Hematopoietic multipotent progenitor cell treated with erythropoietin and hydrocortisone succinate and interleukin-3 and kit ligand, for 4 days (in vitro differentiated cells): ENCODE measurements at regions not wholly inside any gene's neighbourhood (a gene's known extent, or its start where the extent isn't known, plus 50 kb on each side); places are given as distances from the start of the nearest gene placed in this dataset.

Experiments
- DNase-seq: peaks from one replicate; pipeline ENCODE4 v3.0.0-alpha.2; 2015

DNA sequence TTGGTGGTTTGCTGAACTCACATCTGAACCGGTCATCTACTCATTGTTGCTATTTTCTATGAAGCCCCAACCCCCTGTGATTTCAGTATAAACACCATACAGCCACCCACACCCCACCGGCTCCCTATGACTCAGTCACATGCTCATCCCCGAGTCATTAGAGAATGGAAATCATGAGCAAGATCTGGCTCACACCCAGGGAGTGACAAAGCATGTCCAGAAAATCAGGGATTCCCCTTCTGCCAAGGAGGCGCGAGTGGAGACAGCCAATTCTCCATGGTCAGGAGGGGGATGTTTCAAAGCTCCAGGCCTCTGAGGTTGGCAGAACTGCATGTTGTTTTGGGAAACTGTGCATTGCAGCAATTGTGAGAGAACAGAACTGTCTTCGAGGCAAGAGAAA, 657.5 kb upstream of the TBX3 start:
- no peak for DNase-seq

DNA sequence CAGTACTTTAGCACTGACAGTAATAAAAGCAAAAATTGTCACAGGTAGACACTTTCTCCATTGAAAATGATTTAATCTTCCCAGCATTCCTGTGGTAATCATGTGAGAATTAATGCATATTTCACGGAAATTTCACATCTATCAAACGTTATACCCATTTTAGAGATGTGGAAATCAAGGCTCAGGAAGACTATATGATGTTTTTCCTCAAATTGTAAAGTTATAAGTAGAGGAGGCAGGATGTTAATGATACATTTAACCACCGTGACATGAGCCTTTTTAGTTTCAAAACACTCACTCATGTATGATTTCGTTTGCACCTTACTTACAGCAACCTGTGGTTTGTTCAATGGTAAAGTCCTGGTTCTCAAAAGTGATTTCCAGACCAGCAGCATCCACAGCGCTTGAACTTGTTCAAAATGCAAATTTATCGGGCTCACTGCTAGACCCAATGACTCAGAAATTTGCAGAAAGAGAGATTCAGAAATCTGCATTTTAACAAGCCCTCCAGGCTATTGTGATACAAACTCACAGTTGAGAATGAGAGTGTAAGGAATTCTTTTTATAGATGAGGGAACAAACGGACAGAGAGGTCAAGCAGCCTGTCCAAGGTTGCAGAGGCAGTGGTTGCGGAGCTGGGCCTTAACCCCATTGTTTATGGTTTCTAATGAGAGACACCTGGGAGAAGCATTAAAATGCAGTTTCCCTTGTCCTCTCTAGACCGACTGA, 654.8 kb upstream of the TBX3 start:
- no peak for DNase-seq

DNA sequence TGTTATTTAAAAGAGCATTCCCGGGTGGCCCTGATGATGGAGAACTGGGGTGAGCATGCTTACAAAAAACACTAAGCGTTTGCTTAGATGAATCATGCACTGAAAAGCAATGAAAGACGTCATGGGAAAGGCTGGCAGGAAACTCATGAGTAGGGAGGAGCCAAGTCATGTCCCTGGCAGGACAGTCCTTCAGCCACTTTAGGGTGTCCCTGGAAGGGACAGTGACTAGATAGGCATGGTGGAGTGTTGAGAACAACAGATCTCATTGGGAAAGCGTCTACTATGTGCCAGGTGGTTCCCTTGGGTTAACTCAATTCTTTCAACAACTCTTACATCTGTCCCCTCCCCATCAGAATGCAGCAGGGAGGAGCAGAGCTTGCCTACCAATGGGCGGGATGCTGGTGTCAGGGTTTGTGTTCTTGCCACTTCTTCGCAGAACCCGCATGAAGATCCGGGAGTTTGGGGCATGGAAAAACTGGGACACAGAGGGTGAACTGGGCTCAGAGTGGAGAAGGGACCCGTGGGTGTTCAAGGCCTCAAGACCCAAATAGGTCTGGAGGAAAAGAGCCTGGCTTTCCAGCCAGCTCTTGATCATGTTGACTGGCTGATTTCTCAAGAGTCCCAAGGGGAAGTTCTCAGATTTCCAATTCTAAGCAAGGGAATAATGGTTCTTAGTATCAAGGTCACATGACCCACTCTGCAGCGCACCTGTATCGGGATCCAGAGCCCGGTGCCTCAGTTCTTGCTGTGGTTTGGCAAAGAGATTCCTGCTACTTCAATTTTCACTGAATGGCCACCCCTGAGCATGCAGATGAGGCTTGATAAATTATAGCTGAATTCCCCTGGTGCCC, 653.9 kb upstream of the TBX3 start:
- no peak for DNase-seq

DNA sequence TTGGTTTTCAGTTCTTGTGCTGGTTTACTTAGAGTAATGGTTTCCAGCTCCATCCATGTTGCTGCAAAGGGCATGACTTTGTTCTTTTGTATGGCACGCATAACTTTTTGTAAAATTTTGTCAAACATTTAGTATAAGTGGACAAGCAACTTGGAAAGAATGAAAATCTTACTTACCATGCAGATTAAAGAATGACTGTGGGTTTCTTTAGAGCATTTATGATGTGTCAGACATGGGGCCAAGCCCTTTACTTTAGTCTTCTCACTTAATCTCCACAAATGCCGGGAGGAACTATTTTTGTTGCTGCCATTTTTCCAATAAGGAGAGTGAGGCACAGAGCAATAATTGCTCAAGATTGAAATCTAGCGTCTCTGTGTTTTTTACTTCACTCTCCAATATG, 652.5 kb upstream of the TBX3 start:
- DNase-seq: no peak

DNA sequence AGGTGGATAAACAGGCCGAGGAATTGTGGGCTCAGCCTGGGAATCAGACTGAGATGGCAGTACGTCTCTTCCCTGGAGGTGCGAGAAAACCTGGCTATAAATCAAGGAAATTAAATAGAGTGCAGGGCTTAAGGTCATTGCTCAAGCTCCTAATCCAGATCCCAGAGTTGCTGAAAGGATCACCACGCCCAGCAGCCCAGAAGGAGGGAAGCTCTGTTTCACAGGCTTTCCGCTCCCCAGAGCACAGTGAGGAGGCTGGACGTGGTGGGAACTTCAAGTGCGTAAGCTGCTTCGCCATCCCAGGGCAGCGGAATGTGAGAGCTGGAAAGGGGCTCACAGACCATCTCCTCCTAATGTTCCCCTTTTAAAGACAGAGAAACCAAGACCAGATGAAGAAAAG, 651.6 kb upstream of the TBX3 start:
- no peak for DNase-seq

DNA sequence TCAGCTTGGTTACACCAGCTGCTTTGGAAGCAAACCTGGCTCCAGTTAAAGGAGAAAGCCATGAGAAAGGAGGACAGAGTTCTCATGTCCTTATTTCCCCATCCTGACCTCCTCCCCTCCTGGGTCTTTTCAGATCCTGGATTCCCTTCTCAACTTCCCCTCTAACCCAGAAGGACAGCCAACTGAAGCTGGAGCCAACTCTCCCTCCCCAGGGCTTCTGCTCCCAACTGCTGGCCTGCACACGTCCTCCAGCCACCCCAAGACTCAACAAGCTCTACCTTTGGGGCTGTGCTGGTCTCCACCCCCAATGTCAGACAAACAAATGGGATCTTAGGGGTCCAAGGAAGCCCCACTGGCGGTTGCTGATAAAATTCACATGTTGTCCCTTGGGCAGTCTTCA, 651.1 kb upstream of the TBX3 start:
- no peak for DNase-seq

DNA sequence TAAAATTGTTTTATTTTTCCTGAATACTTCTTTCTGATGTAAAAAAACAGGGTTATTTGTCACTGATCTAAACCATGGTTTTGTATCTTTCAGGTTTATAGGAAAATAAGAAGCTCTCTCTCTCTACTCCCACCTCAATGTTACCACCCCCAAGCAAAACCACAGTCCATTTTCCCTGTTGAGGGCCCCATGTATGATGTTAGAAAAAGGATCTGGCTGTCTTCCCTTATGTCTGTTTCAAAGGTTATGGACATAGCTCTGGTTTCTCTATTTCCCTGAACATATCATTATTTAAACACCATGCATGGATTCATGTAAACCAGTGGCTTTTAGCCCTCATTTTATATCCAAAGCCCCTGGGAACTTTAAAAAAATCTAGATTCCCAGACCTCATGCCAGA, 649.0 kb upstream of the TBX3 start:
- no peak for DNase-seq

DNA sequence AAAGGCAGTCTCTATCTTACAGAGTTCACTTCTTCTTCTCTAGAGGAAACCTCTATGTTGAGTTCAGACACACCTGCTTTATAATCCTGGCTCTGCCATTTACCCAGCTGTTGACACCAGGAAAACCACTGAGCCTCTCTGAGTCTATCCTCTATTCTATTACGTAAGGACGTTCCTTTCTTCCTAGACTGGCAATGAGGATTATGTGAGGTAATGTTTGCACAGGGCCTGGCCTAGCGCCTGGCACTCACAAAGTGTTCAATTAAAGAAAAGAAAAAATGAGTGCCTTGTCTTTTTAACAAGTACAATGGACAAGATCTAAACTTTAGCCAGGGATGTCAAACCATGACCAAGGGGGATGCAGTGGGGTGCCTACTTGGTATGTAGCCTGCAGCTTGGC, 641.9 kb upstream of the TBX3 start:
- no peak for DNase-seq

DNA sequence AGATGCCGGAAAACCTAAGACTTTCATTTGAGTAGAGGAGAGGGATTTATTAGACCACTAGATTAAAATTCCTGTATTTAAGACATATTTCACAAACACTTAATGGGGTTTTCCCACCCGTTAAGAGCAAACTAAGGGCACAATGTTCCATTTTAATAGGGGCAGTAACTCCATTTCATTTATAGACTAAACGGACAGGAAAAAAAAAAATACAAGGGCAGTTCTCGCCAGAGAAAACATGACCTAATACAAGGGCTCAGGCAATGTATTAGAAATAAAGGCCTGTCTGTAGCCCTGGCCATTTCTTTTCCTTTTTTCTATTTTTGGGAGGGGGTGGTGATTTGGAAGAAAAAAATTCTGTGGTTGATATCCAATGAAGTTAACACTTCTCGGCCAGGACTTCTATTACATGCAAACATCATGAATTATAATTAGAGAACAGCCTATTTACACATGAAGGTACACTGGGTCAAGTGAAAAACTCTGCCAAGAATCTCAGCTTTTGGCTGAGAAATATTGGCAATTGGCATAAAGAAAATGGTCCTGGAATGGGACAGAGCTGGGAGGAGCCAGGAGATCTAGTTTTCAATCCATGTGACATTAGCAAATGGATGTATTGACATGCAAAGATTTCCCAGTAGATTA, 641.1 kb upstream of the TBX3 start:
- DNase-seq: no peak

DNA sequence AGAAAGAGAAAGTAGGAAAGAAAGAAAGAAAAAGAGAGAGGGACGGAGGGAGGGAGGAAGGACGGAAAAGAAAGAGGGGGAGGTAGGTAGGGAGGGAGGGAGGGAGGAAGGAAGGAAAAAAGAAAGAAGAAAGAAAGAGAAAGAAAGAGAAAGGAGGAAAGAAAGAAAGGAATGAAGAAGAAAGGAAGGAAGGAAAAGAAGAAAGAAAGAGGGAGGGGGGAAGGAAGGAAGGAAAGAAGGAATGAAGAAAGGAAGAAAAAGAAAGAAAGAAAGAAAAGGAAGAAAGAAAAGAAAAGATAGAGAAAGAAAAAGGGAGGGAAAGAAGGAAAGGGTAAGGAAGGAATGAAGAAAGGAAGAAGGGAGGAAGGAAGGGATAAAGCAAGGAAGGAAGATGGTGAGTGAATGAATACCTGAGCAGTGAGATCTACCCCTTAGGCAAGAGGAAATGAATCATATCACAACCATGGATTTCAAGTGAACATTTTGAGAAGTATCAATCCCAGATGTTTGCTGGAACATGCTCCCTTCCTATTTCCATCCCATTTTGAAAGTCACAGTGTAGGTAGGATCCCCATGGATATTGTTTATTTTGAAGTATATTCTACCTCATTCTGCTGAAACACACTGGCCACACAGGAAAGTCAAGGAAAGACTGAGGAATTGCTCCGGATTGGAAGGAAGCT, 639.4 kb upstream of the TBX3 start:
- DNase-seq: no peak

DNA sequence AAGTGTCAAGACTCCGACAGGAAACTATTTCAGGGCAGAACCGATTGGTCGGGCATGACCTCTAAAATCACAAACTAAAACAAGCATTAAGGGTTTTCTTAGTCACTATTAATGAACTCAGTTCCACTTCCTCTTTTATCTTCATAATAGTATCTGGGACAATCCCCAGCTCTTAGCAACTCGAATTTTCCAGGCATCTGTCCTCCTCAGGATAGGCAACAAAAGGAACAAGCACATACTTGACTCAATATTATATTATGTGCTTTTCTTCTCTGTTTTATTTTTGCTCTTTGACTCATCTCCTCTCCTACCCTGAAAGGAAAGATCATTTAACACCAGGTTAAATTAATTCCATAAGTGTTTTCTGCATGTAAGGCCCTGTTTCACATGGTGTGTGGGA, 638.3 kb upstream of the TBX3 start:
- DNase-seq: no peak

DNA sequence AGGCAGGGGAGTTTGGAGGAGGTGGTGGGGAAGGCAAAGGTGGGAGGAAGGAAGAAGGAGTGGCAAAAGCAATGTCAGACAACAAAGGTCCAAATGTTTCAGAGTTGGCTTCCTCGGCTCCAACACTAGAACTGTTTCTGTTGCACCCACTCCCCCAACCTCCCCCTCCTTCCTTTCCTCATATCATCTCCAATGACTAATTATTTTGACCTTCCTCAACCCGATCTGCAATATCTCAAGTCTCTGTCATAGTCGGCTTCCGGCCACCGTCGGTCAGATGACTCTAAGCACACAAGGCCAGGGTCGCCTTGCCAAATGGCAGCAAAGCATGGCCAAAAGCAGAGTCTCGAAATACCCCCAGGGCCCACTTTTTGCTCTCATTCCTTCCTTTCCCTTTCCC, 637.0 kb upstream of the TBX3 start:
- no peak for DNase-seq

DNA sequence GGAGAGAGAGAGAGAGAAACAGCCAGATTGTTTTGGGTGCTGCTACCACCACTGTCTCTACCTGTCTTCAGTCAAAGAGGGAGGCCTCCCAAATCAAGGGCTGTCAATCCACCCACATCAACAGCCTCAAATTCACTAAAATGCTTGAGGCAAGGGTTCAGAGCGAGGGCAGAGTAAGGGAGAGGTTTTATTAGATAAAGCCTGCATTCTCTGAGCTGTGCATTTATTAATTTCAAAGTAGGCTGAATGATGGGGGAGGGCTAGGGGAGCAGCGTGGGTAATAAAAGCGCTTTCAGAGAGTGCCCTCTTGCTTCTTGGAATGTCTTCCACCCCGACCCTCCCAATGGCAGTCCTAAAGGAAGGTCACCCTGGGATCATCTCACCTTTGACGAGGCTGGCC, 636.5 kb upstream of the TBX3 start:
- DNase-seq: no peak

DNA sequence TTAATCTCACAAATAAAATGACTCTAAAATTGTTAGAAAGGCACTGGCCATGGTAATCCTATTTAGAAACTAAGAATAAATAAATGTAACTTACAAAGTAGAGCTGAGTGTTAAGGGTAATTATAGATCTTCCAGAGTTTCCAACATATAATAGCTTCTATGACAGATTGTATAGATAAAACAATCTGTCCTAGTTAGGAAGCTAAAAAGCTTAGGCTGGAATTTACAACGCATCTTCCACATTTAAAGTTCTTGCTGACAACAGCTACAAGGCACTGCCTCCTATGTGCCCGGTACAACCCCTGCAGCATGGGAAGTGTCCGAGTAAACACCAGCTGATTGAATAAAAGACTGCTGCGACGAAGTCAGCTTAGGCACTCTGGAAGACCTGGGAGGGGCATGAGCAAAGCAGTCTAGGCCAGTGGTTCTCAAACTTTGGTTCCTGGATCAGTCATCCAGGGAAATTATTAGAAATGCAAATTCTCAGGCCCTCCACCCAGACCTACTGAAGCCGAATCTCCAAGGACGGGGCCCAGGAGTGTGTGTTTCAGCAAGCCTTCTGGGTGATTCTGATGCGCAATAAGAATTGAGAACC, 635.6 kb upstream of the TBX3 start:
- DNase-seq: no peak

DNA sequence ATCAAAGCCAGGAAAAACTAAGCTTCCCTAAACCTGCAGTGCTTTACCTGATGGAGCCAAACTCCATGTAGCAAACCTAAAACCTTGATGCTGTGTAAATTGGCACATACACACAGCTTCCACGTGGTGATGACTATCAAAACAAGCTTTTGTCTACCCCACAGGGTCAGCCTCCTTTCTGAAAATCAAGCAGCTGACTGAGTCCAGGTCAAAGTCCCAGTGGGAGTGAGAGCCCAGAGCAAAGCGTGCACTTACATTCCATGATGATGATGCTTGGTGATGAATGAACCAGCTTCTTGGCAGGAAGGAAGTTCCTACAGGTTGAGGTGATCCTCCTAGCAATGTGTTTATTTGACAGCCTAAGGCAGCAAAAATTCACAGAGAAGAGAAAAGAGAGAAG, 630.0 kb upstream of the TBX3 start:
- no peak for DNase-seq

DNA sequence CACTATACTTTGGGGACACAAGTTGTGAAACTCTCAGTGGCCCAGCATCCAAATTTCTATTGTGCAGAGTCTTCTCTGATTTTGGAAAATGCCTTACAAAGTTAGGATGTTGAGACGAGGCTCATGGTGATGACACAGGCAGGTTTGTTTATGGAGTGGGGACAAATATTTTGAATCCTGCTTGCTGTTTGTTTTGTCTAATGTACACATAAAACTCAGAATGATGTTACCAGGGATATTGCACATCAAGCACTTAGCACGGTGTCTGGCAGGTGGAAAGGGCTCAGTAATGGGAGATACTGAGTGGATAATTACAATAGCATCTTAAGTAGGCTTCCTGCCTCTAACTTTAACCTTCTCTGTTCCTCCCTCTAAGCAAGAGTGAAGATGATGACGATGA, 628.9 kb upstream of the TBX3 start:
- no peak for DNase-seq

DNA sequence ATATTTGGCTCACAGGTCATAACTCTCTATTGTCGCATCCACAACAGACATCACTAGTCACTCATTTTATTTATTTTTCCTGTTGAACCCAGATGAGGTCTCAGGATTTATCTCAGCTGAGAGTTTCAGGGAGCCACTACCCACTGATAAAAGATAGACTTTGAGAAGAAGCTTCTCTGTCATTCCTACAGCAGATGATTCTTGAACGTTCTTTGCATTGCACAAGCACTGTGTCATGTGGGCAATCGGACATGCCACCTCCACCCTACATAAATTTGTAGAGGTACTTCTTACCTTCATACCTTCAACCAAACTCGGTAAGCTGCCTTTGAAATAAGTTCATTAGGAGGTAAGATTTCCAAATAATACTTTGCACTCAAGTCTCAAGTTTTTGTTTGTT, 627.9 kb upstream of the TBX3 start:
- no peak for DNase-seq

DNA sequence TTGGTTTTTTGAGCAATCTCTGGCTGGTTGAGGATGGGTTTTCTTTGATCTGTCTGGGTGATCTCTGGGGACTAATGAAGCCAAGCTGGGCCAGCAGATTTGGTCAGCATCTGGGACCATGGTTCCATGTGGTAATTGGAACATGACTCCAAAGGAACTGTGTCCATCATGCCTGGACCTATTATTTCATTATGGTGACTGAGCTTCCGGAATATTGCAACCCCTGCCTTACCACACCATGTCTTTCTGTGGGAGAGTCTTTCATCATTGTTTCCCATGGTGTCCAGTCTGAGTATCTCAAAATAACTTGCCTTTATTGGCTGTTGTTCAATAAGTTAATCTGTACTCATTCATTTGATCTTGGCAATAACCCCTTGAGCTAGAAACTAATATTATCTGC, 624.9 kb upstream of the TBX3 start:
- no peak for DNase-seq

DNA sequence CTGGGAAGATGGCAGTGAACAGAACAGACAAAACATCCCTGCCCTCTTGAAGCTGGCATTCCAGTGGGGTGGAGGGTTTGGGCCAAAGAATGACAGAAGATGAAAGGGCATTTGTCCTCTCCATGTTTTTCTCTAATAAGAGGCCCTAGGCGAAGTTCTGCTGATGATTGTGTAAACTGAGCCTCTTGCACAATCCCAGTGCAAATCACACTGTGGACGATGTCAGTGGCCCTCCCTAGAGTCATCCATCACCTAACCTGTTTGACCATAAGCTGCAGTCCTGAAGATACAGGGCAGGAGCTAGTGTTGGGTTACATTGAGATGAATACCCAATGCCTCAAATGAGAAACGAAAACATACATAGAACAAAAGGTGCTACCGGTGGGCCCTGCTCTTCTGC, 622.4 kb upstream of the TBX3 start:
- no peak for DNase-seq

DNA sequence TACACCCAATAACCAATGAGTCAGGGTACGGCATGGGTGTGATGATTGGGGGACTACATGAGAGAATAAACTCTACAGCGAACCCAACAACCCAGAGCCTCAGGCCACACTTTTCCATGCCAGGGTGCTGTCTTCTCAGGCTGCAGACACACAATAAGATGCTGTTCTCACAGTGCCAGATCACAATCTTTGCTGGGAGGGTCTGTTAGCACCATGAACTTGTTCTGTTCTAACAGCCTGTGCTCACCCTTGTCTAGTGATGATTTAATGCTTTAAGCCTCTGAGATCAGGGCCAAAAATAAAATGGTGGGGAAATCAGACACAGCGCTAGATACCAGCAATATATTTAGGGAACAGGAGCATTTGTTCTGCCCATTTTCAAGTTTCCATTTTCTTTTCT, 621.9 kb upstream of the TBX3 start:
- DNase-seq: no peak

DNA sequence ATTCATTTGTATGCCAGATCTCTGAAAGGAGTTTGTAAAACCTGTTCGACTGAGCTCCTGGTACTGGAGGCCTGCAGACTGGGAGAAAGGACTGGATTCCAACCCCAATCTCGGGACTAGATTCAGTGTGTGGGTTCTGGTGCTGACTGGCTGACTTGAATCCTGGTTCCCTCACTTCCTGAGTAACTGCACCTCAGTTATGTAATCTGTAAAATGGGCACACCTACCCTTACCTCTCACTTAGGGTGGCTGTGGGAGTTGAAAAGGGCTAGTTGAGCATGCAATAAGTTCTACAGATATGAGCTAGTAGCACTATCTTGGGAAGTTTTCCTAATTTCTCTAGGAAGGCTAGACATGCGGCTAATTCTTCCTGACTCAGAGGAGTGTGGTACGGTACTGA, 621.3 kb upstream of the TBX3 start:
- DNase-seq: no peak

DNA sequence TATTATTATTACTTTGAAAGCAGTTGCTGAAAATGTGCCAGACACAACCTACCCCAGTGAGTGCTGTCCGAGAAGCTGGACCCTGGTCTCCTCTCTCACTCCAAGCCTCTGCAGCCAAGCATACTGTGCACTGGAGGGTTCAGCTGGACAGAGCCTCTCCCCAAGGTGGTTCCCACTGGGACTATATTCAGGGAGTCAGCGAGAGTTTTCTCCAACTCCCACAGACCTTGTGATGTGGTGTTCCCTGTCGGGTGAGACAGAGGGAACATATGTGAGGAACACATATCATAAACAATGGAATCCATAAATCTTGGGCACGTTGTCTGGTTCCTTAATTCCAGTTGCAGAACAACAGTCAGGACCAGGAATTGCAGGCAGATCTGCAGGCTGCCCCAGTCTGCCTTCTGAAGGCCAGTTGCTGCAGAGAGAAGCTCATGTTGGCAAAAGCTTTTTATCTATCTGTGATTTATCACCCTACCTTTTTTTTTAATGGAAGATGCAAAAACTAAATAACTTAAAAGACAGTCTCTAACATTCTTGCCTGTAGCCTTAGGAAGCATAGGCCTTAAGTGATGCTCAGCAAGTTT, 619.8 kb upstream of the TBX3 start:
- DNase-seq: no peak

DNA sequence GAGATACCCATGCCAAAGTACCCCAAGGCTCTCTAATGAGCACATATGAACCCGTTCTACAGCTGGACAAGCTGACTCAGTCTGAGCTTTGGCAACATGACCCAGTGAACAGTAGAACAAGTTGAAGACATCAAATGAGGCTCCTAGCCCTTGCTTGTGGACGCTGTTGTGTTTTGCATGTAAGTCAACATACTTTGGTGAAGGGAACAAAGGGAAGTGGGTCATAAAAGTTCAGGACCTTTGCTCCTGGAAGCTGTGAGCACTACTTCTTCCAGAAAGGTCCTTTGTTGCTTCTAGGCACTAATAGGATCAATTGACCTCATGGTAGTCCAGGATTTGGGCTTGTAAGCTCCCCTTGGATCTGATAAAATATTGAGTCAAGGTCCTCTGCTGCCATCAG, 613.5 kb upstream of the TBX3 start:
- DNase-seq: no peak
